ENCODE measurements at regions not wholly inside any gene's neighbourhood (a gene's known extent, or its start where the extent isn't known, plus 50 kb on each side); places are given as distances from the start of the nearest gene placed in this dataset.

DNA sequence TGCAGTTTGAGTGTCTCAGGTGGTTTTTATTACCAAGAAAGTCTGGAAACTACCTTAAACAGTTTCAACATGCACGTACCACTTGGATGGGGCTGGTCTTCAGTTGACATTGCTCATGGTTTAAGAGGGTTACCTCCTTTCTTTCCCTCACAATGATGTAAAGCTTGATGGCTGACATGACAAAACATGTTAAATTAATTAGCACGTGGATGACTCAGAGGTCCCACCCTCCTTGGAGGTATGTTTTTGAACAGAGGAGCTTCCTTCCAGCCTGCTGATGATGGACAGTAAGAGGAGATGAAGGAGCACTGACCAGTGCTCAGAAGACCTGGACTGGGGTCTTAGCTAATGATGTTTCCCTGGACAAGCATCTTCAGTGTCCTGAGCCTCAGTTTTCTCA lies 322.3 kb upstream of the PODXL start:
- H3K4me1 ChIP-seq (ENCODE audit: control insufficient read depth in 2 of 2, insufficient read depth in 2 of 2, low read length in 2 of 2): no peaks in the 10 kb centered on the region
- no peaks in the 10 kb centered on the region for H3K9me3 ChIP-seq (ENCODE audit: control insufficient read depth in 2 of 2, insufficient read depth in 1 of 2, low read length in 1 of 2)
- 82% methylated on average over 2 of the region's 2 CpGs for WGBS
- no peaks in the 10 kb centered on the region for H3K27me3 ChIP-seq (ENCODE audit: control insufficient read depth in 2 of 2, insufficient read depth in 1 of 2, low read length in 1 of 2)
- no peaks in the 10 kb centered on the region for H3K36me3 ChIP-seq (ENCODE audit: control insufficient read depth in 2 of 2, insufficient read depth in 2 of 2, low read length in 1 of 2)
- no peak for DNase-seq (ENCODE audit: low read depth in 6 of 9, low spot score in 9 of 9)
- no peak overlapping the region for H3K27ac ChIP-seq (ENCODE audit: low read depth in 1 of 2, low read length in 1 of 2)
- no peak overlapping the region for H3K4me3 ChIP-seq (ENCODE audit: low read length in 2 of 2)

- H3K36me3 ChIP-seq (ENCODE audit: control insufficient read depth in 2 of 2, insufficient read depth in 2 of 2, low read length in 1 of 2): no peaks in the 10 kb centered on the region
- no peaks in the 10 kb centered on the region for H3K27me3 ChIP-seq (ENCODE audit: control insufficient read depth in 2 of 2, insufficient read depth in 1 of 2, low read length in 1 of 2)
- H3K9me3 ChIP-seq (ENCODE audit: control insufficient read depth in 2 of 2, insufficient read depth in 1 of 2, low read length in 1 of 2): no peaks in the 10 kb centered on the region
- no peak for DNase-seq (ENCODE audit: low read depth in 6 of 9, low spot score in 9 of 9)
- 67% methylated on average over 6 of the region's 6 CpGs for WGBS
- H3K27ac ChIP-seq (ENCODE audit: low read depth in 1 of 2, low read length in 1 of 2): no peak overlapping the region
- no peak overlapping the region for H3K4me3 ChIP-seq (ENCODE audit: low read length in 2 of 2)
- no peaks in the 10 kb centered on the region for H3K4me1 ChIP-seq (ENCODE audit: control insufficient read depth in 2 of 2, insufficient read depth in 2 of 2, low read length in 2 of 2)
These were observed 317.2 kb upstream of the PODXL start for GRCh38 chr7:131873581-131873980.

- no peaks in the 10 kb centered on the region for H3K36me3 ChIP-seq (ENCODE audit: control insufficient read depth in 2 of 2, insufficient read depth in 2 of 2, low read length in 1 of 2)
- no peak overlapping the region for H3K27ac ChIP-seq (ENCODE audit: low read depth in 1 of 2, low read length in 1 of 2)
- DNase-seq (ENCODE audit: low read depth in 6 of 9, low spot score in 9 of 9): no peak
- no peak overlapping the region for H3K4me3 ChIP-seq (ENCODE audit: low read length in 2 of 2)
- H3K9me3 ChIP-seq (ENCODE audit: control insufficient read depth in 2 of 2, insufficient read depth in 1 of 2, low read length in 1 of 2): no peaks in the 10 kb centered on the region
- no peaks in the 10 kb centered on the region for H3K4me1 ChIP-seq (ENCODE audit: control insufficient read depth in 2 of 2, insufficient read depth in 2 of 2, low read length in 2 of 2)
- 98% methylated on average over 1 of the region's 1 CpG for WGBS
- no peaks in the 10 kb centered on the region for H3K27me3 ChIP-seq (ENCODE audit: control insufficient read depth in 2 of 2, insufficient read depth in 1 of 2, low read length in 1 of 2)
These were observed 313.6 kb upstream of the PODXL start for GRCh38 chr7:131869986-131870385.

DNA sequence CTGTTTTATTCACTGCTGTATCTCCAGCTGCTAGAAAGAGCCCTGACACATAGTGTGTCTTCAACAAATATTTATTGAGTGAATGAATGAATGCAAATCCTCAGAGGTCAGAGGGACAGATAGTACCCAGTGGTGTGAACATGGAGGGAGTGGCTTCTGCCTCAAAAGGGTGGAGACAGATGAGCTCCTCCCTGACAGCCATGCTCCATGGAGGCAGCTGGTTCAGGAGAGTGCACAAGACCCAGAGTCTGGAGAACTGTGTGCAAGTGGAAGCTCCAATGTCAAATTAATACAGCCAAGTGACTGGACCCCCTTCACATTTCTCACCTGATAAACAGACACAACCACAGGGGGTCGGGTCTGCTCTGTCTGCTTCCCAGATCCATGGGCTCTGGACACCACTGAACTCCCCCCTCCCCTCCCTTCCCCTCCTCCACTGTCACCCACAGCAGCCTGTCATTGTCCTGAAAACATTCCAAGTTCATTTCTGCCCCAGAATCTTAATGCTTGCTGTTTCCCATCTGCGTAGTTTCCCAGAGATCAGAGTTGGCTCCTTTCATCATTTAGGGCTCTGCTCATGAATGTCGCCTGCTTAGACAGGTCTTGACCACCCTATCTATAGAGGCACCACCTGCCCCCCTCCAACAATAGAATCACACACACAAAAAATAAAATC lies 312.9 kb upstream of the PODXL start:
- no peaks in the 10 kb centered on the region for H3K36me3 ChIP-seq (ENCODE audit: control insufficient read depth in 2 of 2, insufficient read depth in 2 of 2, low read length in 1 of 2)
- no peaks in the 10 kb centered on the region for H3K9me3 ChIP-seq (ENCODE audit: control insufficient read depth in 2 of 2, insufficient read depth in 1 of 2, low read length in 1 of 2)
- no peak for DNase-seq (ENCODE audit: low read depth in 6 of 9, low spot score in 9 of 9)
- no peak overlapping the region for H3K4me3 ChIP-seq (ENCODE audit: low read length in 2 of 2)
- no peaks in the 10 kb centered on the region for H3K4me1 ChIP-seq (ENCODE audit: control insufficient read depth in 2 of 2, insufficient read depth in 2 of 2, low read length in 2 of 2)
- no peaks in the 10 kb centered on the region for H3K27me3 ChIP-seq (ENCODE audit: control insufficient read depth in 2 of 2, insufficient read depth in 1 of 2, low read length in 1 of 2)
- WGBS: 91% methylated on average over 3 of the region's 3 CpGs
- no peak overlapping the region for H3K27ac ChIP-seq (ENCODE audit: low read depth in 1 of 2, low read length in 1 of 2)

- no peak for DNase-seq (ENCODE audit: low read depth in 6 of 9, low spot score in 9 of 9)
- Histone ChIP-seq H3K27ac (ENCODE audit: low read depth in 1 of 2, low read length in 1 of 2) (no peak overlapping the region), H3K4me1 (ENCODE audit: control insufficient read depth in 2 of 2, insufficient read depth in 2 of 2, low read length in 2 of 2) (no peaks in the 10 kb centered on the region), H3K27me3 (ENCODE audit: control insufficient read depth in 2 of 2, insufficient read depth in 1 of 2, low read length in 1 of 2) (no peaks in the 10 kb centered on the region), H3K9me3 (ENCODE audit: control insufficient read depth in 2 of 2, insufficient read depth in 1 of 2, low read length in 1 of 2) (no peaks in the 10 kb centered on the region), H3K36me3 (ENCODE audit: control insufficient read depth in 2 of 2, insufficient read depth in 2 of 2, low read length in 1 of 2) (no peaks in the 10 kb centered on the region), H3K4me3 (ENCODE audit: low read length in 2 of 2) (no peak overlapping the region)
- 79% methylated on average over 4 of the region's 4 CpGs for WGBS
These were observed 311.0 kb upstream of the PODXL start for GRCh38 chr7:131867461-131867860.

DNA sequence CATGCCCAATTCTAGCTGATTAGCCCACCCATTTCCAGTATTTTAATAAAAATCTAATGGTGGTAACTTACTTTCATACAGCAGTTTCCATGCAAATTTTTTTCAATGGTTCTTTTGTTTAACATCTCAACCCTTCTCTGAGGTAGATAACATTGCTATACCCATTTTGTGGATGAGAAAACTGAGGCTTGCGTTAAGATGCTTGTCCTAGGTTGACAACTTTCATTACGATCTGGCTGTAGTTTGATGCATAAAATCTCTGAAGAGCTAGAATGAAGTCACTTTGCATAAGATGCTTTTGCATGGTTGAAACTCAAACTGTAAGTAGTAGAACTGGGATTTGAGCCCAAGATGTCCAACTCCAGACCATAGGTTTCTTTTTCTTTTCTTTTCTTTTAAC lies 309.5 kb upstream of the PODXL start:
- no peak for DNase-seq (ENCODE audit: low read depth in 6 of 9, low spot score in 9 of 9)
- Histone ChIP-seq H3K27ac (ENCODE audit: low read depth in 1 of 2, low read length in 1 of 2) (no peak overlapping the region), H3K4me1 (ENCODE audit: control insufficient read depth in 2 of 2, insufficient read depth in 2 of 2, low read length in 2 of 2) (no peaks in the 10 kb centered on the region), H3K36me3 (ENCODE audit: control insufficient read depth in 2 of 2, insufficient read depth in 2 of 2, low read length in 1 of 2) (no peaks in the 10 kb centered on the region), H3K4me3 (ENCODE audit: low read length in 2 of 2) (no peak overlapping the region), H3K9me3 (ENCODE audit: control insufficient read depth in 2 of 2, insufficient read depth in 1 of 2, low read length in 1 of 2) (no peaks in the 10 kb centered on the region), H3K27me3 (ENCODE audit: control insufficient read depth in 2 of 2, insufficient read depth in 1 of 2, low read length in 1 of 2) (peaks cover 0 to 2% of the 10 kb centered on the region in 2 donors)
- WGBS: 97% methylated on average over 2 of the region's 2 CpGs

- 74% methylated on average over 4 of the region's 4 CpGs for WGBS
- H3K9me3 ChIP-seq (ENCODE audit: control insufficient read depth in 2 of 2, insufficient read depth in 1 of 2, low read length in 1 of 2): no peaks in the 10 kb centered on the region
- H3K4me1 ChIP-seq (ENCODE audit: control insufficient read depth in 2 of 2, insufficient read depth in 2 of 2, low read length in 2 of 2): no peaks in the 10 kb centered on the region
- H3K27ac ChIP-seq (ENCODE audit: low read depth in 1 of 2, low read length in 1 of 2): no peak overlapping the region
- no peaks in the 10 kb centered on the region for H3K36me3 ChIP-seq (ENCODE audit: control insufficient read depth in 2 of 2, insufficient read depth in 2 of 2, low read length in 1 of 2)
- no peak overlapping the region for H3K4me3 ChIP-seq (ENCODE audit: low read length in 2 of 2)
- no peak for DNase-seq (ENCODE audit: low read depth in 6 of 9, low spot score in 9 of 9)
- H3K27me3 ChIP-seq (ENCODE audit: control insufficient read depth in 2 of 2, insufficient read depth in 1 of 2, low read length in 1 of 2): peaks cover 0 to 2% of the 10 kb centered on the region in 2 donors
These were observed 305.4 kb upstream of the PODXL start for GRCh38 chr7:131861620-131862346.

DNA sequence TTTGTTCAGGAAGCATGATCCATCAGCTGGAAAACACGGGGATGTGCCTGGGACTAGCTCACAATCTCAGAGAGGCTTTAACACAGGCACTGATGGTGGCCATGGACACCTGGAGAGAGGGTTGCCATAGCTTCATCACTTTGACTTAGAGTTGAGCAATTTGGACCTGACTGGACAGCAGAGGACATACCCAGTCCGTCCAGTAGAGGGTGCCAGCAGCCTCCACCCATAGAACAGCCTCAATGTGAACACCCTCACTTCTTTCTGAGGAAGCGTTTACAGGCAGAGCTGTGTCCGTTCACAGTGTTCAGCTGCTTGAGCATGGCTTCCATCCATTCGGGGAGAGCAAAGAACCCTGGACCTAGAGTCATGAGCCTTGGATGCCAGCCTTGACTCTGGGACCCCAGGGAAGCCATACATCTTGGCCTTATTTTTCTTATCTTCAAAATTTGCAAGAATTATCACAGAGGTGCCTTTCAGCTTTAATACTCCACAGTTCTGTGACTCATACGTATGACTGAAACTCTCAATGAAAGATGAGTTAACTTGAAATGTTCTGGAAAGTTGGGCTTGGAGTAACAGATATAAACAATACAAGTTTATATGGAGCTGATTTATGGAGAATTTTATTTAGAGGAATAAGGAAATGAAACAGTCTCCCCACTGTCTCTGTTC lies 302.9 kb upstream of the PODXL start:
- WGBS: 22% methylated on average over 6 of the region's 6 CpGs
- Histone ChIP-seq H3K36me3 (ENCODE audit: control insufficient read depth in 2 of 2, insufficient read depth in 2 of 2, low read length in 1 of 2) (no peaks in the 10 kb centered on the region), H3K4me1 (ENCODE audit: control insufficient read depth in 2 of 2, insufficient read depth in 2 of 2, low read length in 2 of 2) (no peaks in the 10 kb centered on the region), H3K27ac (ENCODE audit: low read depth in 1 of 2, low read length in 1 of 2) (no peak overlapping the region), H3K9me3 (ENCODE audit: control insufficient read depth in 2 of 2, insufficient read depth in 1 of 2, low read length in 1 of 2) (peaks cover 0 to 4% of the 10 kb centered on the region in 2 donors), H3K4me3 (ENCODE audit: low read length in 2 of 2) (no peak overlapping the region), H3K27me3 (ENCODE audit: control insufficient read depth in 2 of 2, insufficient read depth in 1 of 2, low read length in 1 of 2) (peaks cover 0 to 2% of the 10 kb centered on the region in 2 donors)
- DNase-seq (ENCODE audit: low read depth in 6 of 9, low spot score in 9 of 9): peak in 6 of 9 donors; percentile 3 to 38 (median 13)

DNA sequence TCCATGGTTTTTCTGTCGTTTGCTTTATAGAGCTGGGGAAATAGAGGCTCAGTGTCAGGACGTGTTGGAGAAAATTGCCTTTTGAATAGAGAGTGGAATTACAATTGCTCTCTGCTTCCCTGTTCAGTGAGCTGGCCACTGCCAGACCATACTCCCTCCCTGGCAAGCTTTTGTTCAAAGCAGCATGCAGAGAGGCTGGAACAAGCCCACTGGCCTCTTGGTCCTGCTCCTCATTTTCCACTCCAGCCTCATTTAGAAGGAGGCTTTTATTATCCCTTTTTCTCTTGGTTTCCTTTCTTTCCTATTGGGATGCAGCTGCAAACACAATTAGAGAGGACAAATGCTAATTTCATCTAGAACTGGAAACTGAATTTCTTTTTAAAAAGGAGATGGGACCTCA lies 302.2 kb upstream of the PODXL start:
- H3K9me3 ChIP-seq (ENCODE audit: control insufficient read depth in 2 of 2, insufficient read depth in 1 of 2, low read length in 1 of 2): peaks cover 0 to 5% of the 10 kb centered on the region in 2 donors
- WGBS: 66% methylated on average over 2 of the region's 2 CpGs

More for the DNA sequence above, 302.2 kb upstream of the PODXL start:
- H3K27ac ChIP-seq (ENCODE audit: low read depth in 1 of 2, low read length in 1 of 2): no peak overlapping the region
- H3K4me1 ChIP-seq (ENCODE audit: control insufficient read depth in 2 of 2, insufficient read depth in 2 of 2, low read length in 2 of 2): no peaks in the 10 kb centered on the region
- peaks cover 0 to 2% of the 10 kb centered on the region in 2 donors for H3K27me3 ChIP-seq (ENCODE audit: control insufficient read depth in 2 of 2, insufficient read depth in 1 of 2, low read length in 1 of 2)
- H3K36me3 ChIP-seq (ENCODE audit: control insufficient read depth in 2 of 2, insufficient read depth in 2 of 2, low read length in 1 of 2): no peaks in the 10 kb centered on the region
- no peak for DNase-seq (ENCODE audit: low read depth in 6 of 9, low spot score in 9 of 9)
- no peak overlapping the region for H3K4me3 ChIP-seq (ENCODE audit: low read length in 2 of 2)
